Renal cortical epithelial cell (primary cell): ENCODE measurements at regions not wholly inside any gene's neighbourhood (a gene's known extent, or its start where the extent isn't known, plus 50 kb on each side); places are given as distances from the start of the nearest gene placed in this dataset.

Experiments
- DNase-seq: peaks from one replicate; pipeline ENCODE4 v3.0.0-alpha.2; 2011; ENCODE audit warnings: low read depth

GRCh38 chr13:32910530-32910929 is 105.7 kb upstream of the KL start:
- DNase-seq, result peak; percentile 61

- peak; percentile 74 for DNase-seq
Observed at GRCh38 chr13:32911506-32911905, 104.7 kb upstream of the KL start.

GRCh38 chr13:32914686-32915085 is 101.5 kb upstream of the KL start:
- no peak for DNase-seq

- DNase-seq, result peak; percentile 13
Observed at GRCh38 chr13:32917504-32917903, 98.7 kb upstream of the KL start.

GRCh38 chr13:32923725-32924124 is 92.5 kb upstream of the KL start:
- DNase-seq, result no peak

GRCh38 chr13:32924886-32925285 is 91.3 kb upstream of the KL start:
- no peak for DNase-seq

GRCh38 chr13:32925506-32925905 is 90.7 kb upstream of the KL start:
- DNase-seq, result no peak

- no peak for DNase-seq
Observed at GRCh38 chr13:32932376-32932775, 83.8 kb upstream of the KL start.

- DNase-seq, result no peak
Observed at GRCh38 chr13:32936716-32937115, 79.5 kb upstream of the KL start.

- no peak for DNase-seq
Observed at GRCh38 chr13:32938314-32938713, 77.9 kb upstream of the KL start.

GRCh38 chr13:32938907-32939306 is 77.3 kb upstream of the KL start:
- peak; percentile 83 for DNase-seq

GRCh38 chr13:32940601-32941000 is 75.6 kb upstream of the KL start:
- peak; percentile 47 for DNase-seq

- DNase-seq, result no peak
Observed at GRCh38 chr13:32941368-32941767, 74.9 kb upstream of the KL start.

- no peak for DNase-seq
Observed at GRCh38 chr13:32946558-32946957, 69.7 kb upstream of the KL start.

GRCh38 chr13:32947411-32948276 is 68.6 kb upstream of the KL start:
- peak; percentile 21 for DNase-seq

GRCh38 chr13:32949820-32950219 is 66.4 kb upstream of the KL start:
- DNase-seq, result peak; percentile 37

- DNase-seq, result no peak
Observed at GRCh38 chr13:32951580-32951979, 64.6 kb upstream of the KL start.

GRCh38 chr13:32955881-32956594 is 60.2 kb upstream of the KL start:
- peak; percentile 95 for DNase-seq

- no peak for DNase-seq
Observed at GRCh38 chr13:32956595-32956933, 59.7 kb upstream of the KL start.

- DNase-seq, result no peak
Observed at GRCh38 chr13:32960626-32961025, 55.6 kb upstream of the KL start.

GRCh38 chr13:32961724-32962123 is 54.5 kb upstream of the KL start:
- no peak for DNase-seq

- DNase-seq, result no peak
Observed at GRCh38 chr13:32962342-32962741, 53.9 kb upstream of the KL start.

- no peak for DNase-seq
Observed at GRCh38 chr13:32964987-32965386, 51.2 kb upstream of the KL start.
